Prostate gland (tissue), 2 donors: ENCODE measurements at regions not wholly inside any gene's neighbourhood (a gene's known extent, or its start where the extent isn't known, plus 50 kb on each side); places are given as distances from the start of the nearest gene placed in this dataset.

Experiments
- DNase-seq: peaks from one replicate; pipeline ENCODE4 v3.0.0-alpha.2; 2019; ENCODE audit warnings: low spot score
- H3K27ac ChIP-seq, 2 donors: fragments of 200-600 bp; sonication (generic); 2 replicates each; pipeline ENCODE4 v1.5.1; 2017 to 2019
- H3K27me3 ChIP-seq: fragments of 200-600 bp; sonication (generic); replicated peaks from 2 replicates; pipeline ENCODE4 v1.5.1; 2019; ENCODE audit not compliant: insufficient read depth
- H3K36me3 ChIP-seq, 2 donors: fragments of 200-600 bp; sonication (generic); 1 replicate in 1 of 2; 2 replicates in 1 of 2; pipeline versions ENCODE4 v1.5.1 to v1.8.1; 2017 to 2019
- H3K4me1 ChIP-seq: fragments of 200-600 bp; sonication (generic); replicated peaks from 2 replicates; pipeline ENCODE4 v1.5.1; 2019
- H3K4me3 ChIP-seq, 2 donors: fragments of 200-600 bp; sonication (generic); 2 replicates each; pipeline ENCODE4 v1.5.1; 2017 to 2019
- H3K9me3 ChIP-seq: fragments of 200-600 bp; sonication (generic); 2 replicates; pipeline ENCODE4 v1.5.1; 2017
- POLR2A ChIP-seq: fragments of 450-650 bp; IDR thresholded peaks from one replicate; pipeline ENCODE4 v1.6.1; 2016; ENCODE audit warnings: antibody characterized with exemption, mild to moderate bottlenecking
- POLR2AphosphoS5 ChIP-seq: sonication (generic); formaldehyde crosslinking; IDR thresholded peaks from one replicate; pipeline ENCODE4 v1.6.1; 2017; ENCODE audit warnings: antibody characterized with exemption
- WGBS: methylation state at CpG from one replicate; pipeline ENCODE4 v1.1.5; 2018; 5-methylcytosine and 5-hydroxymethylcytosine counted together
- intact Hi-C: fragments of 100-400 bp; cut with DNase I; formaldehyde crosslinking; loops from one replicate; pipeline ENCODE4 v1.14.2; 2022
- TF ChIP-seq, protein P1 (sequence below), 4 experiments: fragments of 200-600 bp in 2 of 4; fragments of 450-650 bp in 2 of 4; sonication (generic) in 2 of 4; IDR thresholded peaks; 1 replicate in 3 of 4; 2 replicates in 1 of 4; pipeline ENCODE4 v1.5.1; 2016 to 2019; ENCODE audit warnings: antibody characterized with exemption in 4 of 4, mild to moderate bottlenecking in 2 of 4, moderate library complexity in 2 of 4

DNA sequence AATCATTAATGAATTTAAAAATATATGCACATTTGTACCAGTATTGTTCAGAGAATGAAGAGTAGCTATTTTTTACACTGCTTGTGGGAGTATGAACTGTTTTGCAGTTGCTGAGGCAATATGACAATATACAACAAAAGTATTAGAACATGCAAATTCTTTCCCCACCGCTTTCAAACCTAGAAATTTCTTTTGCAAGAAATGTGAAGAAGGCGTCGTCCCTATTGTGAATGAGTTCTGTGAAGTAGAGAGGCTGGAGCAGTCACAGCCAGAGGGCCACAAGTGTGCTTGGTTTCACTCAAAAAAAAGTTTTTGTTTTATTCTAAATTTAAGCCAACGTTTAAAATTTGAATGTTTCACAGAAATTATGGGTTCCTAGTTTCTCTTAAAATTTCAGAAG is 184.9 kb downstream of the ALG10B start:
- WGBS: 80% methylated on average over 4 of the region's 4 CpGs
- no peaks in the 10 kb centered on the region for H3K4me1 ChIP-seq
- no peak overlapping the region for H3K4me3 ChIP-seq
- intact Hi-C loops: no loop called here
- H3K36me3 ChIP-seq: no peaks in the 10 kb centered on the region
- H3K27me3 ChIP-seq: no peaks in the 10 kb centered on the region
- no peak overlapping the region for H3K27ac ChIP-seq
- no peaks in the 10 kb centered on the region for H3K9me3 ChIP-seq
- TF ChIP-seq POLR2A: no peak
- TF ChIP-seq, protein P1, sequence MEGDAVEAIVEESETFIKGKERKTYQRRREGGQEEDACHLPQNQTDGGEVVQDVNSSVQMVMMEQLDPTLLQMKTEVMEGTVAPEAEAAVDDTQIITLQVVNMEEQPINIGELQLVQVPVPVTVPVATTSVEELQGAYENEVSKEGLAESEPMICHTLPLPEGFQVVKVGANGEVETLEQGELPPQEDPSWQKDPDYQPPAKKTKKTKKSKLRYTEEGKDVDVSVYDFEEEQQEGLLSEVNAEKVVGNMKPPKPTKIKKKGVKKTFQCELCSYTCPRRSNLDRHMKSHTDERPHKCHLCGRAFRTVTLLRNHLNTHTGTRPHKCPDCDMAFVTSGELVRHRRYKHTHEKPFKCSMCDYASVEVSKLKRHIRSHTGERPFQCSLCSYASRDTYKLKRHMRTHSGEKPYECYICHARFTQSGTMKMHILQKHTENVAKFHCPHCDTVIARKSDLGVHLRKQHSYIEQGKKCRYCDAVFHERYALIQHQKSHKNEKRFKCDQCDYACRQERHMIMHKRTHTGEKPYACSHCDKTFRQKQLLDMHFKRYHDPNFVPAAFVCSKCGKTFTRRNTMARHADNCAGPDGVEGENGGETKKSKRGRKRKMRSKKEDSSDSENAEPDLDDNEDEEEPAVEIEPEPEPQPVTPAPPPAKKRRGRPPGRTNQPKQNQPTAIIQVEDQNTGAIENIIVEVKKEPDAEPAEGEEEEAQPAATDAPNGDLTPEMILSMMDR (IDR thresholded peaks at IDR 0.05): no peak
- TF ChIP-seq POLR2AphosphoS5: no peak
- no peak for DNase-seq

GRCh38 chr12:38501991-38502390 is 185.4 kb downstream of the ALG10B start:
- no peaks in the 10 kb centered on the region for H3K9me3 ChIP-seq
- intact Hi-C loops: no loop called here
- H3K27me3 ChIP-seq: no peaks in the 10 kb centered on the region
- H3K36me3 ChIP-seq: no peaks in the 10 kb centered on the region
- DNase-seq: no peak
- no peak overlapping the region for H3K27ac ChIP-seq
- H3K4me1 ChIP-seq: no peaks in the 10 kb centered on the region
- TF ChIP-seq POLR2AphosphoS5 (no peak), POLR2A (no peak)
- TF ChIP-seq, protein P1 (IDR thresholded peaks at IDR 0.05): no peak
- H3K4me3 ChIP-seq: no peak overlapping the region

DNA sequence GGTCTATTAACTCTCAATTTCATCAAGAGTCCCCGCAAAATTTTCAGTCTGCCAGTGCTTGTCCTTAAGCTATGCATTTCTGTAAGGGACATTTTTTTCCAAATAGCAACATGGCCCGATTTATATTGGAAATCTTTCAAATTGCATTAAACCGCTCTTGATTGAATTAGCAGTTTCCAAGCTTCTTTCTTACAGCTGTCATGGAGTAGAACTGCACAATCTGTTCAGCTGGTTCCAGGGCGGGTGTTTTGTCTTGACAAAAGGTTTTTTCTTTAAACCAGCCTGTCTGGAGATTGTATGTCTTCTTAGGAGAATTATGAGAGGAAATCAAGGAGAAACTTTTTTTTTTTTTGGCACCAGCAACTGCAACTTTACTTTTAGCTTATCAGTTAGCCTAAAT is 185.8 kb downstream of the ALG10B start:
- TF ChIP-seq, protein P1 (IDR thresholded peaks at IDR 0.05): no peak
- no peak for TF ChIP-seq POLR2A
- TF ChIP-seq POLR2AphosphoS5: no peak
- DNase-seq: no peak
- intact Hi-C loops: no loop called here
- no peaks in the 10 kb centered on the region for H3K9me3 ChIP-seq
- WGBS: 53% methylated on average over 4 of the region's 4 CpGs
- H3K27me3 ChIP-seq: no peaks in the 10 kb centered on the region
- no peak overlapping the region for H3K4me3 ChIP-seq
- H3K27ac ChIP-seq: no peak overlapping the region
- H3K36me3 ChIP-seq: no peaks in the 10 kb centered on the region
- H3K4me1 ChIP-seq: no peaks in the 10 kb centered on the region

- intact Hi-C loops: no loop called here
- H3K27ac ChIP-seq: no peak overlapping the region
- 81% methylated on average over 7 of the region's 7 CpGs for WGBS
- H3K4me1 ChIP-seq: no peaks in the 10 kb centered on the region
- no peak for DNase-seq
- H3K9me3 ChIP-seq: no peaks in the 10 kb centered on the region
- TF ChIP-seq POLR2A: no peak
- no peak for TF ChIP-seq POLR2AphosphoS5
- TF ChIP-seq, protein P1 (IDR thresholded peaks at IDR 0.05): no peak
- no peaks in the 10 kb centered on the region for H3K36me3 ChIP-seq
- H3K27me3 ChIP-seq: no peaks in the 10 kb centered on the region
- H3K4me3 ChIP-seq: no peak overlapping the region
Measured at GRCh38 chr12:38507839-38508238, 191.3 kb downstream of the ALG10B start.

GRCh38 chr12:38508246-38508645 is 191.7 kb downstream of the ALG10B start:
- H3K27me3 ChIP-seq: no peaks in the 10 kb centered on the region
- H3K4me3 ChIP-seq: no peak overlapping the region
- TF ChIP-seq POLR2AphosphoS5 (no peak), POLR2A (no peak)
- TF ChIP-seq, protein P1 (IDR thresholded peaks at IDR 0.05): no peak
- H3K4me1 ChIP-seq: no peaks in the 10 kb centered on the region
- H3K9me3 ChIP-seq: no peaks in the 10 kb centered on the region
- no peak for DNase-seq
- 30% methylated on average over 5 of the region's 5 CpGs for WGBS
- no peaks in the 10 kb centered on the region for H3K36me3 ChIP-seq
- intact Hi-C loops: no loop called here
- H3K27ac ChIP-seq: no peak overlapping the region
